GM21717 (cell line): ENCODE measurements at regions not wholly inside any gene's neighbourhood (a gene's known extent, or its start where the extent isn't known, plus 50 kb on each side); places are given as distances from the start of the nearest gene placed in this dataset.

Experiments used
- ATAC-seq: cut with Tn5 transposase; IDR thresholded peaks from one replicate; pipeline ENCODE4 v1.9.1; 2021; ENCODE audit warnings: mild to moderate bottlenecking, moderate library complexity; ENCODE audit not compliant: unreplicated experiment

- ATAC-seq, result no peak
Observed at GRCh38 chr10:113252650-113253618, 299.9 kb upstream of the HABP2 start.

- no peak for ATAC-seq
Observed at GRCh38 chr10:113259576-113260226, 293.2 kb upstream of the HABP2 start.

GRCh38 chr10:113261161-113261560 lies 291.7 kb upstream of the HABP2 start:
- no peak for ATAC-seq

GRCh38 chr10:113261611-113262091 lies 291.2 kb upstream of the HABP2 start:
- ATAC-seq, result no peak

- no peak for ATAC-seq
Observed at GRCh38 chr10:113263056-113263455, 289.8 kb upstream of the HABP2 start.

- no peak for ATAC-seq
Observed at GRCh38 chr10:113264333-113265131, 288.3 kb upstream of the HABP2 start.

GRCh38 chr10:113266147-113266546 lies 286.7 kb upstream of the HABP2 start:
- ATAC-seq, result no peak

GRCh38 chr10:113267619-113268562 lies 285.0 kb upstream of the HABP2 start:
- no peak for ATAC-seq

GRCh38 chr10:113269333-113269732 lies 283.5 kb upstream of the HABP2 start:
- no peak for ATAC-seq

- ATAC-seq, result no peak
Observed at GRCh38 chr10:113272511-113272910, 280.3 kb upstream of the HABP2 start.

GRCh38 chr10:113273181-113274163 lies 279.4 kb upstream of the HABP2 start:
- no peak for ATAC-seq

GRCh38 chr10:113274176-113274829 lies 278.6 kb upstream of the HABP2 start:
- no peak for ATAC-seq

GRCh38 chr10:113278221-113278620 lies 274.6 kb upstream of the HABP2 start:
- no peak for ATAC-seq

GRCh38 chr10:113278664-113279063 lies 274.2 kb upstream of the HABP2 start:
- no peak for ATAC-seq

- no peak for ATAC-seq
Observed at GRCh38 chr10:113279262-113279661, 273.6 kb upstream of the HABP2 start.

- ATAC-seq, result no peak
Observed at GRCh38 chr10:113282564-113282963, 270.3 kb upstream of the HABP2 start.

GRCh38 chr10:113283189-113283588 lies 269.7 kb upstream of the HABP2 start:
- ATAC-seq, result no peak

GRCh38 chr10:113284635-113285034 lies 268.2 kb upstream of the HABP2 start:
- ATAC-seq, result no peak
